GM19372 (cell line): ENCODE measurements at regions not wholly inside any gene's neighbourhood (a gene's known extent, or its start where the extent isn't known, plus 50 kb on each side); places are given as distances from the start of the nearest gene placed in this dataset.

Source experiments
- ATAC-seq: cut with Tn5 transposase; IDR thresholded peaks from one replicate; pipeline ENCODE4 v1.9.1; 2021; ENCODE audit warnings: mild to moderate bottlenecking, low read depth, moderate library complexity; ENCODE audit not compliant: unreplicated experiment

DNA sequence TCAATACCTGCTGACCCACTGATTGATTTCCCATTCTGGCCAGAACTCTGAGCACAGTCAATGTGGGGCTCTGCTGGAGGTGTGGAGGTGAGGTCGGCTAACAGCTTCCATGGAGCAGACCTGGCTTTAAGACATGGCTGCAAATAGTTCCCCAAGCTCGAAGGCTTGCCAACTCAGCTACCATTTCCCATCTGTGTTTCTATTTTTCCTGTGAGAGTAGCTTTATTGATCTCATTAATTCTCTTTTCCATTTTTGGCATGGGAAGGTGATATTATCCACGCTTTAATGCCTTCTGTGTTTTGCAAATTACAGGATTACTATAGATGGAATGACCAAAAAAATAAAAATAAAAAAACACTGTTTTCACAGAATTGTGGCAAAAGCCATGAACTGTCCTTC is 151.6 kb upstream of the XYLT1 start:
- ATAC-seq: no peak

GRCh38 chr16:17619261-17619660 is 148.5 kb upstream of the XYLT1 start:
- no peak for ATAC-seq

DNA sequence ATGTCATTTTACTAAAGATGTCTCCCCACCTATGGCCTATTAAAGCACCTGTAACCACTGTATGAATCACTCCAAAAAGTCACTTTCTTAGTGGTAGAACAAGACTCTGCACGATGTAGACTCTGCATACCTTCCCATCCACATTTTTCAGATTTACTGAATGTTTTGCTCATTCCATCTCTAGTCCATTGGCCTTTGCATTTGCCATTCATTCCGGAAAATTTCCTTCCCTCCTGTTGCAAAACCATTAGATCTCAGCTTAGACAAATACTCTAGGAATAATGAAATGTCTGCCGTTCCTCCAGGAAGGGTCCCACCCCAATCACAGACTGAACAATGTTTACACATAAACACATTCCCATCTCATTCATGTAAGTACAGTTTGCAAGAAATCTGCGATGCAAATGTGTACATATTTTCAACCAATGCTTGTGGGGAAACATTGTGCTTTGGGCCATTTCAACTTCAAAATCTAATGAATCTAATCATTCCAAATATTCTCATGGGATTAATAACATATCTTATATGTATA is 146.3 kb upstream of the XYLT1 start:
- ATAC-seq: no peak

DNA sequence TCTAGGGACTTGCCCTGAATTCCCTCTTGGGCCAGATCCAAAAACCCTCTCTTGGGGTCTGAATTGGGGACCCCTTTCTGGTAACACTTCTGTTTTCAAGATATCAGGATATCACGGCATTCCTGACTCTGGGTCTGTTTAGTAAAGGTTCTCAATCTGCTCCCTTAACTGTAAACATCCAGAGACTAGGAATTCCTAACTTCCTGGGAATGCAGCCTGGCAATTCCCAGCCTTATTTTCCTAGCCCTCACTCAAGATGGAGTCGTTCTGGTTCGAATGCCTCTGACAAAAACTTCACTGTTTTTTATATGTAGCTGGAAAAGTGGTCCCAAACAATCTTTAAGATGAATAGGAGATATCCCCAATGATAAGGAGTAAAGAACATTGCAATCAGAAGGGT is 141.6 kb upstream of the XYLT1 start:
- no peak for ATAC-seq

- no peak for ATAC-seq
Measured at GRCh38 chr16:17607609-17608008, 136.8 kb upstream of the XYLT1 start.

GRCh38 chr16:17607075-17607509 is 136.3 kb upstream of the XYLT1 start:
- ATAC-seq: no peak

- ATAC-seq: no peak
Measured at GRCh38 chr16:17606460-17606859, 135.7 kb upstream of the XYLT1 start.

GRCh38 chr16:17605784-17606183 is 135.0 kb upstream of the XYLT1 start:
- ATAC-seq: no peak

DNA sequence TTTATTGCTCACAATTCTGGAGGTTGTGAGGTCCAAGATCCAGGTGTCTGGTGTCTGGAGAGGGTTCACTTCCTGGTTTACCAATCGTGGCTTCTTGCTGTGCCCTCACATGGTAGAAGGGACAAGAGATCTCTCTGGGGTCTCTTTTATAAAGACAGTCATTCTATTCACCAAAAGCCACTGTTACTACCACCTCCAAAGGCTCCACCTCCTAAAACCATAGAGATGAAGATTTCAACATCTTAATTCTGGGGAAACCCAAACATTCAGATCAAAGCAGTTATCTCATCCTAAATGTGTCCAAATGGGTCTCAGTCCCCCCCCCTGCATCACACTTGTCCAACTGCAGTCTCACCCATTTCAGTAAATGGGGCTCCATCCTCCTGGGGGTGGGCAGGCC is 132.9 kb upstream of the XYLT1 start:
- no peak for ATAC-seq

GRCh38 chr16:17602678-17603077 is 131.9 kb upstream of the XYLT1 start:
- ATAC-seq: no peak

- no peak for ATAC-seq
Measured at GRCh38 chr16:17598968-17599367, 128.2 kb upstream of the XYLT1 start.

- ATAC-seq: no peak
Measured at GRCh38 chr16:17591655-17592405, 121.1 kb upstream of the XYLT1 start.

DNA sequence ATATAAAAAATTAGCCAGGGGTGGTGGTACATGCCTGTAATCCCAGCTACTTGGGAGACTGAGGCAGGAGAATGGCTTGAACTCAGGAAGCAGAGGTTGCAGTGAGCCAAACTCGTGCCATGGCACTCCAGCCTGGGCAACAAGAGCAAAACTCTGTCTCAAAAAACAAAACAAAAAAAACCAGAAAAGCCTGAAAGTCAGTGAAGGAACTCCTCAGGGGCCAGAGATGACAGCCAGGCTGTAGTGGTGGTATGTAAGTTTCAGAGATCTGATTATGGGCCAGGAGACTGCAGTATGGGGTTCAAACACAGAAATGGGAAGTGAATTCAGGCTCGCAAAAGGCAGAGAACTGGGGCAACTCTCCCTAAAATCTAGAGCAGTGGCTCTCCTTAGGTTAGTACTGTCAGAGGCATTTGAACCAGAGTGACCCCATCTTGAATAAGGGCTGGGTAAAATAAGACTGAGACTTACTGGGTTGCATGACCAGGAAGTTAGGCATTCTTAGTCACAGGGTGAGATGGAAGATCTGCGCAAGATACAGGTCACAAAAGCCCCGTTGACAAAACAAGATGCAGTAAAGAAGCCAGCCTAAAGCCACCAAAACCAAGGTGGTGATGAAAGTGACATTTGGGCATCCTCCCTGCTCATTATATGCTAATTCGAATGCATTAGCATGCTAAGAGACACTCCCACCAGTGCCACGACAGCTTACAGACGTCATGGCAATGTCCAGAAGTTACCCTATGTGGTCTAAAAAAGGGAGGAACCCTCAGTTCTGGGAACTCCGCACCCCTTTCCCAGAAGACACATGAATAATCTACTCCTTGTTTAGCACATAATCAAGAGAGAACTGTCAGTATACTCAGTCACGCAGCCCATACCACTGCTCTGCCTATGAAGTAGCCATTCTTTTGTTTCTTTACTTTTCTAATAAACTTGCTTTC is 120.2 kb upstream of the XYLT1 start:
- no peak for ATAC-seq

GRCh38 chr16:17589898-17590297 is 119.1 kb upstream of the XYLT1 start:
- ATAC-seq: no peak

DNA sequence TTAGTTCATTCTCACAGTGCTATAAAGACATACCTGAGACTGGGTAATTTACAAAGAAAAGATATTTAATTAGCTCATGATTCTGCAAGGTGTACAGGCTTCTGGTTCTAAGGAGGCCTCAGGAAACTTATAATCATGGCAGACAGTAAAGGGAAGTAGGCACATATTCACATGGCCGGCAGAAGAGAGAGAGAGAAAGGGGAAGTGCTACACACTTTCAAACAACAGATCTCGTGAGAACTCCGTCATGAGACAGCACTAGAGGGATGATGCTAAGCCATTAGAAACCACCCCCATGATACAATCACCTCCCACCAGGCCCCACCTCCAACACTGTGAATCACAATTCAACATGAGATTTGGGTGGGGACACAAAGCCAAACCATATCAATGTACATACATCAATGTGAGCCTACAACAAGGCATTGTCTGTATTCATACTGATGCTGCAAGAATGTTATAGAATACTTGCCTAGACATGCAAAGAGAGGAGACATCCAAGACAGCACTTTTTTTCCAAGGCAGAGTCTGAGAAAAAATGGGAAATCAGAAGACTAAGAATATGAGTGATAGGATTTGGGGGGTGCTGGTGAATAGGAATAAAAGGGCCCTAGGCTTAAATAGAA is 114.8 kb upstream of the XYLT1 start:
- ATAC-seq: no peak

- no peak for ATAC-seq
Measured at GRCh38 chr16:17578981-17579874, 108.5 kb upstream of the XYLT1 start.

DNA sequence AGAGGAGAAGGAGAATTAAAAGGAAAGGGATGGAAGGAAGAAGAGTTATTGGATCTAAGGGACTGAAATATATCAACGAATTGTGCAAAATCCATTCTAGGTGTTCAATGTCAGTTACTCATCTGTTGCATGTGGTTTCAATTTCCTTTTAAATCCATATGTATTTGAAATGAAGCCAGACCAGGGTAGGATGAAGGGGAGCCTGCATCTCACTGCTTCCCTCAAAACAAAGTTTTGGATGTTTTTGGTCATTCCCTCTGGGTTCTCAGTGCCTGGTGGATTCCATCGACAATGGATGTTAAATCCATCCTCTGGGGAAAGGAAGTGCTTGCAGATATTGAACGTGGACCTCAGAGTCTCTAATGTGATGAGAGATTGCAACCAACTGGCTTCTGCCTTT is 103.5 kb upstream of the XYLT1 start:
- ATAC-seq: no peak

- ATAC-seq: no peak
Measured at GRCh38 chr16:17572145-17572544, 101.4 kb upstream of the XYLT1 start.

- no peak for ATAC-seq
Measured at GRCh38 chr16:17571499-17572093, 100.8 kb upstream of the XYLT1 start.

GRCh38 chr16:17568239-17568638 is 97.5 kb upstream of the XYLT1 start:
- ATAC-seq: no peak
